ENCODE measurements at regions not wholly inside any gene's neighbourhood (a gene's known extent, or its start where the extent isn't known, plus 50 kb on each side); places are given as distances from the start of the nearest gene placed in this dataset.

- in situ Hi-C loops (cut with MboI; ENCODE audit: low pct_unique_long_range_greater_than_20kb, low sequenced_read_pairs): no loop called here
- no peak for DNase-seq
Observed at GRCh38 chr1:232459826-232460225, 170.1 kb downstream of the SIPA1L2 start.

- in situ Hi-C loops (cut with MboI; ENCODE audit: low pct_unique_long_range_greater_than_20kb, low sequenced_read_pairs): no loop called here
- DNase-seq: no peak
Observed at GRCh38 chr1:232459087-232459486, 170.8 kb downstream of the SIPA1L2 start.

DNA sequence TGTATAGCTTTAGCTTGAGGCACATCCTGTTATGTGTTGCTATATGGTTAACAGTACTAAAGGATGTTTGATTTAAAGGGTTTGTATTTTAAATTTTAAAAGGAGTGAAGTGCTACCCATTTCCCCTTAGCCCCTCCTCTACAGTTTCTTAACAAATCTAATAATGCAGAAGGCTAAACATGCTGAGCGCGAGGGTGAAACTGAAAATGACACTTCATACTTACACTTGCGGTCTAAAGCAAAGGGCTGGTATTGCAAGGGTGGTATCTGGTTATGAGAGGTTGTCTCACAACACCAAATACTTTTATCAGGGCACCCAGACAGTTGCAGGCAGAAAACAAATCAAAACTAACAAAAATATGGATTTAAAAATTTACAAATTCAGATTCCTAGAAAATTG is 172.3 kb downstream of the SIPA1L2 start:
- in situ Hi-C loops (cut with MboI; ENCODE audit: low pct_unique_long_range_greater_than_20kb, low sequenced_read_pairs): no loop called here
- no peak for DNase-seq

DNA sequence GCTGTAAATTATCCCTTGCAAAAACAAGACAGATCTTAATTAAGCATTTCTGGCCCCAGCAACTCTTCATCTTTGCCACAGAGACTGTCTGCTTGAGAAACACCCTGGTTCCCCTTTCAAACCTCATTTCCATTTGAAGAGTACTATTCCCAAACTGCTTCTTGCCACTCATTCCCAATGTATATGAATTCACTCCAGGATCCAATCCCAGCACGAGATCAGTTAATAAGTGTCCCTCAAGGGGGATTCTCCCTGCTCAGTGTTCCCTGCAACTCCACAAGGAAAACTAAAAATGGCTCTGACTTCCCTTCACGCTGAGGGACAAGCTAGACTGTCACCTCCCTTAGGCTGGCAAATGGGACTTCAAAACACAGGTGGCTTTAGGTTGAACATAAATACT is 173.2 kb downstream of the SIPA1L2 start:
- in situ Hi-C loops (cut with MboI; ENCODE audit: low pct_unique_long_range_greater_than_20kb, low sequenced_read_pairs): no loop called here
- no peak for DNase-seq

- no peak for DNase-seq
- in situ Hi-C loops (cut with MboI; ENCODE audit: low pct_unique_long_range_greater_than_20kb, low sequenced_read_pairs): no loop called here
Observed at GRCh38 chr1:232454227-232454886, 175.6 kb downstream of the SIPA1L2 start.

DNA sequence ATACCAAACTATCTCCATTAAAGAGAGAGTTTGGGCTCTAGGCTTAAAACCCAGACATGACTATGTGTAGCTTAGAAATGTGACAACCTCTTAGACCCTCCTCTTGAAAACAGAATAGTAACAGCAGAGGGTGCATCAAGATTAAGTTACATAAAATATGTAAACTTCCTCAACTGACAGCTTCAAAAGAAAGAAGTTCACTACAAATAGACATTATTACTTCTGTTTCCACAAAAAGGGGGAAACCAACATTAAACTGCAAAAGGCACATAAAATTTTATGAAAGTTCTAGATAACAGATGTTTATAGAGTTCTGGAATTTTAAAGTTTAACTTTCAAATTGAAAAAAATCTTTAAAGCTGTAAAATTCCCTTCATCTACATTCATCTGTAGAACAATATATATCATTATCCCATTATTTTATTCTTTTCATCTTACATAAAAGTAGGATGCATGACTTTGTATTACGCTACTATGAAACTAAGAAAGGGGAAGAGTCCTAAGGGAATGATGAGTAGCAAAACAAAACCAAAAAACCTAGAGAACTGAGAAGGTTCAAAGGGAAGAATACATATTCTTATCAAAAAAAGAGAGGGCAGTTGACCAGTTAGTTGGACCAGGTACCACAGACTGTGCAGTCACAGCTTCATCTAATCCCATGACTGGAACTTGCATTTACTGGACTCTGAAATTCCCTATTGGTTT is 177.0 kb downstream of the SIPA1L2 start:
- DNase-seq: no peak
- in situ Hi-C loops (cut with MboI; ENCODE audit: low pct_unique_long_range_greater_than_20kb, low sequenced_read_pairs): no loop called here

DNA sequence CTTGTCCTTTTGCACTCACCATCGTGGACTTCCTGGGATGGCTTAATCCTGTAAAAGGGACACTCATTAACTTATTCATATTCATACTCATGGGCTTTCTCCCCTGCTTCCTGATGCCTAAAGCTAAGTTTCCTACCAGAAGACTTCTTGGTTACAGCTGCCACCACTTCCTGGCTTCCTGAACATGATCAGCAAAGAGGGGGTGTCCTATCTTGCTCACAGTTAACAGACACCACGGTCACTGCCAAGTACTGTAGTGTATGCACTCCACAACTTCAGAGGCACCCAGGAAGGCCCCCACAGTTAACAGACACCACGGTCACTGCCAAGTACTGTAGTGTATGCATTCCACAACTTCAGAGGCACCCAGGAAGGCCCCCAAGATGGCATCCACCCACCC is 177.8 kb downstream of the SIPA1L2 start:
- DNase-seq: no peak
- in situ Hi-C loops (cut with MboI; ENCODE audit: low pct_unique_long_range_greater_than_20kb, low sequenced_read_pairs): no loop called here

GRCh38 chr1:232451506-232451905 is 178.4 kb downstream of the SIPA1L2 start:
- in situ Hi-C loops (cut with MboI; ENCODE audit: low pct_unique_long_range_greater_than_20kb, low sequenced_read_pairs): no loop called here
- no peak for DNase-seq

DNA sequence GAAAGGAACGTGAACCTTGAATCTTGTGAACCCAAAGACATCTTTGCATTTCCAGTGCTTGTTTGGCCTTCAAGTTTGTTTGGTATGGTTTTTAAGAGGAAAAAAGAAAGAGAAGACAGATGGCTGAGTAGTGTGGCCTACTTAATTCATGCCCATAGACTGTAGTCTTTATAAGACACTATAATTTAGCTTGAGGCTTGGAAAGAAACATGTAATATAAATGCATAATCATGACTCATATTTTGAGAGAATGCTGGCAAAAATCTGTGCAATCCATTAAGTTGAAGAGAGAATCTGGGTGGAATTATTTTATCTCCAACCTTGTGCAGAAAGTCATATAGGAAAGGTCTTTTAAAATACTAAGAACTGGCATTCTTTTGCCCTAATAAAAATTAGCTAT is 179.3 kb downstream of the SIPA1L2 start:
- DNase-seq: no peak
- in situ Hi-C loops (cut with MboI; ENCODE audit: low pct_unique_long_range_greater_than_20kb, low sequenced_read_pairs): no loop called here

DNA sequence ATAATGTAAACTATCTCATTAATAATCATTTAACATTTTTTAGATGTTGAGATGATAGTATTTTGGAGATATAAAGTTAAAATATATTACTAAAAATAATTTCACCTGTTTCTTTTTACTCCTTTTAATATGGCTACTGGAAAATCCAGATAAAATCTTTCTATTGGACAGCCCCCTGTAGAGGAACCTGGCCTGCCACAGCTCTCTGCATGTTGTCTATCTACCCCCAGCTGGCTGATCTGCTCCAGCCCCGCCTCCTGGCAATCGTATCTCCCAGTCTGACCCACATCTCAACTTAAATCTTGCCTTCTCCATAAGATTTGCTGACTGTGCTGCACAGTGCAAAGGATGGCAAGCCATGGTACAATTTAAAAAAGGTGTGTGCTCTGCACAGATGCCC is 182.8 kb downstream of the SIPA1L2 start:
- DNase-seq: no peak
- in situ Hi-C loops (cut with MboI; ENCODE audit: low pct_unique_long_range_greater_than_20kb, low sequenced_read_pairs): no loop called here

DNA sequence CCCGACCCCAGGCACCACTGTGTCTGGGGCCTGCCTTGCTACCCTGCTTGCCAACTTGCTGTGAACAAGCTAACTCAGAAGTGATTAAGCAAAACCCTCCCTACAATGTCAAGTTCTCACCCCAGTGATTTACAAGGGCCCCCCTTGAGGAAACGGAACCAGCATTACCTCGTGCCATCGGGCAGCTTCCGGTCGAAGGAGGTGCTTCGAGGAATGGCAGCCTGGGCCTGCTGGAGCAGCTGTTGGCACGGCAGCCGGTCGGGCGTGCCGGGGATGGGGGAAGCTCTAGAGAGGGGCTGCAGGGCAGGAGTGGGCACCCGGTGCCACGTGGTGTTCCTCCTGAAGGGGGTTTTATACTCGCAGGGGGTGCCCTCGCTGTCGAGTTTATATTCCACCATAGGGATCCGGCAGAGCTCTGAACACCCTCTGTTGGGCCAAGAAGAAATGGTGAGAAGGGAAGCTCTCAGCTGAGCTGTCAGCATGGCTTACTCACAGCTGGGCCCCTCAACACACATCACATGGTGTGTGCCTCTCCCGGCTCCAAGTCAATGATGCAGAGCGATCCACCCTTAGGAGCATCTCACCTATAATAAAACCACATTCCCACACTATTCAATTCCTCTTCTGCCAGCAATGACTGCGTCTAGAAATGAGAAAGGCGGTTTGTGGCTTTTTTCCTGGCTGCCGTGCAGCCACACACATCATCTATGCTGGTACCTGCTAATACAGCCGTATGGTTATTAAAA is 184.4 kb downstream of the SIPA1L2 start:
- DNase-seq: no peak
- in situ Hi-C loops (cut with MboI; ENCODE audit: low pct_unique_long_range_greater_than_20kb, low sequenced_read_pairs): no loop called here

GRCh38 chr1:232443372-232443771 is 186.6 kb downstream of the SIPA1L2 start:
- in situ Hi-C loops (cut with MboI; ENCODE audit: low pct_unique_long_range_greater_than_20kb, low sequenced_read_pairs): no loop called here

DNA sequence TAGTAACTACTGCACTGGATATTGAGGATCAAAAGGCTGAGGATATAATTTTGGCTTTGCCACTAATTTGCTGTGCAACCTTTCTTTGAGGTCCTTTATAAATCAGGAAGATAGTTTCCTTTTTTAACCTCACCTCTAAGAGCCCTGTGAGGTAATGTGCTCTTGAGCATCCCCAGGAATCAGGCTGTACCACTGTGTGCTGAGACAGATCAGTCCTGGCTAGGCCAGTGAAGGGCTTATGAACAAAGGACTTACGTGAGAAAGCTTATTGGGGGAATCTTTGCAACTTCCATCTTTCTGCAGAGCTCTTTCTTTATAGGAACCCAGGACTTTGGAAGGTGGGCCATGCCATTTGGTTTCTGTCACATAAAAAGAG is 188.9 kb downstream of the SIPA1L2 start:
- no peak for DNase-seq
- in situ Hi-C loops (cut with MboI; ENCODE audit: low pct_unique_long_range_greater_than_20kb, low sequenced_read_pairs): no loop called here

More at GRCh38 chr1:232443372-232443771, 186.6 kb downstream of the SIPA1L2 start:
- DNase-seq: no peak

- DNase-seq: no peak
- in situ Hi-C loops (cut with MboI; ENCODE audit: low pct_unique_long_range_greater_than_20kb, low sequenced_read_pairs): no loop called here
Observed at GRCh38 chr1:232440325-232441035, 189.5 kb downstream of the SIPA1L2 start.

DNA sequence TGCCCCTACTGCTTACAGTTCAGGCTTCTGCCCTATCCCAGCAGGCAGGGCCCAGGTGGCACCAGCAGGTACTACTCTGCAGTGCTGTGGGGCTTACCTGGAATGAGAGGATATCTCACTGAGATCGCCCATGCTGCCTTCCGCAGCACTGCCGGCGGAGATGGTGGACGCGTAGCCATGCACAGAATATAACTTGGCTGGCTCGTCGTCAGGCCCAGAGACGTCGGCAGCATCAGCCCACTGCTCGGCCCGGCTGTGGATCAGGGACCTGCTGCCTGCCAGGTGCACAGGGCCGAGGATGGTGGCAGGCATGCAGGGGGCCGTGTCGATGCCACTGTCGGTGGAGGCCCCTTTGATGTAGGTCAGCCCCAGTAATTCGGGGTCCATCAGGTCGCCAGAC is 190.9 kb downstream of the SIPA1L2 start:
- in situ Hi-C loops (cut with MboI; ENCODE audit: low pct_unique_long_range_greater_than_20kb, low sequenced_read_pairs): no loop called here
- DNase-seq: no peak

DNA sequence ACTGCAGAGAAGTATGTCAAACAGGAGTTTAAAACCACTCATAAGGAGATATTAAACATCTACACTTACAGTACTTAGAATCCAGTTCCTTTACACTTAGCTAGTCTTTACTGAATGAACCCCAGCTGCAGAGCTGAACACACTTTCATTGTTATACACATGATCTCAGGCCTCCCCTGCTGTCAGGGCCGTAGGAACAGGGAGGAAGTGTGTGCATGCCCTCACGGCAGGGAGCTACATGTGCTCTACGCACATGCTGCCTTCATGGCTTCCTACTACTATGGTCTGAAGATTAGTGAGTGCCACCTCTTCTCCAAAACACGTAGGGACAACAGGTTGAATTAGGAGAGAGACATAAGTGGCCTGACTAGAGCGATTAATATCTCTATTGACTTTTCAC is 191.5 kb downstream of the SIPA1L2 start:
- in situ Hi-C loops (cut with MboI; ENCODE audit: low pct_unique_long_range_greater_than_20kb, low sequenced_read_pairs): no loop called here
- DNase-seq: no peak

- no peak for DNase-seq
- in situ Hi-C loops (cut with MboI; ENCODE audit: low pct_unique_long_range_greater_than_20kb, low sequenced_read_pairs): no loop called here
Observed at GRCh38 chr1:232437510-232437909, 192.4 kb downstream of the SIPA1L2 start.

- DNase-seq: no peak
- in situ Hi-C loops (cut with MboI; ENCODE audit: low pct_unique_long_range_greater_than_20kb, low sequenced_read_pairs): no loop called here
Observed at GRCh38 chr1:232435729-232436128, 194.2 kb downstream of the SIPA1L2 start.

DNA sequence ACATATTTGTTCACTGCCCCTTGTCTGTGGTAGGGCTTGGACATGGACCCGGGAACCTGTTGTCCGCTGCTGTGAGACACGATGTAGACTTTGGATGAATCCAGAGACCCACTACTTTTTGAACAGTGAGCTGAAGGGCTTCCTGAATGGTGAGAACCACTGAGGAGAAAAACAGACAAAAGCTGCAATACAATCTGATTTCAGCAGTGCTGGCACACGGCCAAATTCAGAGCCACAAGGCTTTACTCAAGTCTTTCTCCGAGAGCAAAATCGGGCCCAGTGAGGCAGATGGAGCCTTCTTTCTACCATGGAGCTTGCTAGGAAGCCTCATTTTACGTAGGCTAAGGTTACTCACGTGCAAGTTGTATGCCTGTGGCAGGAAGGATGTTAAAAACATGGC is 197.6 kb downstream of the SIPA1L2 start:
- no peak for DNase-seq
- in situ Hi-C loops (cut with MboI; ENCODE audit: low pct_unique_long_range_greater_than_20kb, low sequenced_read_pairs): no loop called here

DNA sequence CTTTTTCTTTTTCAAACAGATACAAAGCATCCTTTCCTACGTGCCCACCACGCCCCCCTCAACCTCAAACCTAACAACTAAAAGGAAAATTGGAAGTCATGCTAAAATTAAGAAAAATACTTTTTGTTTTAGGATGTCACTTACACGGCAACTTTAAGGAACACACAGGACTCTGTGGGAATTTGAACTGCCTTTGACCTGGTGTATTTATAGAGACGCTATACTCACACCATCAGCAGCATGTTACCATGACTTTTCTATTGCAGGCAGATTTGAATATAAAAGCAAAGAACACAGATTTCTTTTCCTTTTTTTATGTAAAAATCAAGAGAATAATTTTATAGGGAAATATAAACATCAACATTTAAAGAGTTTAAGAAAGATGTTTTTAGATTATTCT is 198.2 kb downstream of the SIPA1L2 start:
- no peak for DNase-seq
- in situ Hi-C loops (cut with MboI; ENCODE audit: low pct_unique_long_range_greater_than_20kb, low sequenced_read_pairs): no loop called here

All from KBM-7 (cell line).